HG02623 (cell line): ENCODE measurements at regions not wholly inside any gene's neighbourhood (a gene's known extent, or its start where the extent isn't known, plus 50 kb on each side); places are given as distances from the start of the nearest gene placed in this dataset.
"Not testable (repeated sequence)": the region's sequence is repeated elsewhere in the genome, so short reads cannot be mapped to it uniquely, and the experiment has no call there.

Experiments used
- ATAC-seq: cut with Tn5 transposase; IDR thresholded peaks from one replicate; pipeline ENCODE4 v1.9.1; 2021; ENCODE audit warnings: moderate library complexity; ENCODE audit not compliant: unreplicated experiment

- ATAC-seq: peak; percentile 31
Observed at GRCh38 chr6:125354649-125355048, 52.9 kb upstream of the HDDC2 start.

- ATAC-seq: peak; percentile 39
Observed at GRCh38 chr6:125356884-125357283, 55.1 kb upstream of the HDDC2 start.

- ATAC-seq: peak; percentile 73
Observed at GRCh38 chr6:125357515-125358256, 55.9 kb upstream of the HDDC2 start.

- no peak for ATAC-seq
Observed at GRCh38 chr6:125358898-125359297, 57.1 kb upstream of the HDDC2 start.

GRCh38 chr6:125361868-125362267 is 60.1 kb upstream of the HDDC2 start:
- no peak for ATAC-seq

GRCh38 chr6:125363039-125363823 is 61.5 kb upstream of the HDDC2 start:
- ATAC-seq: no peak

- ATAC-seq: no peak
Observed at GRCh38 chr6:125363824-125364165, 62.0 kb upstream of the HDDC2 start.

- no peak for ATAC-seq
Observed at GRCh38 chr6:125365230-125365629, 63.5 kb upstream of the HDDC2 start.

- no peak for ATAC-seq
Observed at GRCh38 chr6:125367036-125367782, 65.4 kb upstream of the HDDC2 start.

- no peak for ATAC-seq
Observed at GRCh38 chr6:125370343-125370742, 68.6 kb upstream of the HDDC2 start.

- ATAC-seq: no peak
Observed at GRCh38 chr6:125375013-125375412, 73.2 kb upstream of the HDDC2 start.

- ATAC-seq: no peak
Observed at GRCh38 chr6:125375821-125376220, 74.1 kb upstream of the HDDC2 start.

- ATAC-seq: no peak
Observed at GRCh38 chr6:125377621-125378020, 75.9 kb upstream of the HDDC2 start.

GRCh38 chr6:125379174-125379573 is 77.4 kb upstream of the HDDC2 start:
- no peak for ATAC-seq

- ATAC-seq: no peak
Observed at GRCh38 chr6:125380474-125380873, 78.7 kb upstream of the HDDC2 start.

- ATAC-seq: not testable (repeated sequence)
Observed at GRCh38 chr6:125386337-125386736, 84.6 kb upstream of the HDDC2 start.

GRCh38 chr6:125392682-125393081 is 90.9 kb upstream of the HDDC2 start:
- ATAC-seq: peak; percentile 76

- no peak for ATAC-seq
Observed at GRCh38 chr6:125393449-125393858, 91.7 kb upstream of the HDDC2 start.

GRCh38 chr6:125406741-125407140 is 105.0 kb upstream of the HDDC2 start:
- ATAC-seq: no peak

- ATAC-seq: no peak
Observed at GRCh38 chr6:125414507-125414906, 112.7 kb upstream of the HDDC2 start.

- no peak for ATAC-seq
Observed at GRCh38 chr6:125415913-125416312, 114.1 kb upstream of the HDDC2 start.

- no peak for ATAC-seq
Observed at GRCh38 chr6:125421836-125422235, 120.1 kb upstream of the HDDC2 start.
